Activated CD8-positive, alpha-beta memory T cell treated with anti-CD3 and anti-CD28 coated beads for 4 hours (primary cell): ENCODE measurements at regions not wholly inside any gene's neighbourhood (a gene's known extent, or its start where the extent isn't known, plus 50 kb on each side); places are given as distances from the start of the nearest gene placed in this dataset.

Experiments
- DNase-seq, 2 donors: peaks; one replicate each; pipeline ENCODE4 v3.0.0-alpha.2; 2020; ENCODE audit warnings: low read depth in 2 of 2

DNA sequence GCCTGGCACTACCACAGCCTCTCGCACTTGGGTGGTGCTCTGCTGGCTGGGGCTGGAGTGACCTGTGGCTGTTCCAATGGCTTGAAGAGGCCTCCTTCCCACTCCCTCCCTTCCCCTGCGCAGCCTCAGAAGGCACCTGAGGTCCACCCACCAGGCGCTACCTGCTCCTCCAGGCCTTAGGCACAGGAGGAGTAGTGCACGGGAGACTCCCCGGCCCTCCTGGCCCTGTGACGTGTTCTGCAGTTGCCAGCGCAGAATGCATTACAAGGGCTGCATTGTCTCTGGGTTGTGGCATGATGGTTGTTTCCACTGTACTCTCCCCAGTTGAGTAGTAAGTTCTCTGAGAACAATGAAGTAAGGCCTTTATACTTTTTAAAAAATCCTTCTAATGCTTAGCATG, 128.6 kb downstream of the TEX29 start:
- DNase-seq, result no peak

DNA sequence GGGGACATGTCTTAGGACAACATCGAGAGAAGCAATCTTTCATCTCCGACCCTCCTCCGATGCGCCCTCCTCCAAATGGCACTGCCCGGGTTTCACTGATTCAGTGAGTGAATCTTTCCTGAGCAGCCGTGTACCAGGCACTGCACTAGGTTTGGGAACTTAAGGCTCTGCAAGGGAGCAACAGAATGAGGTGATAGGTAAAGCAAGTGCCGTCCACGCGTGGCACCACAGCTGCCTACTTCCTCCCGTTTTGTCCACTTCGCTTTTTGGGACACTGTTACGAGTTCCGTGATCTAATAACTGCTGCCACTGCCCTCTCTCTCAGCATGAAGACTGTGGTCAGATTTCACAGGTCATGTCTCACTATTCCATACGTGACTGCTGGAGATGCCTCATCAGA, 131.0 kb downstream of the TEX29 start:
- no peak for DNase-seq

DNA sequence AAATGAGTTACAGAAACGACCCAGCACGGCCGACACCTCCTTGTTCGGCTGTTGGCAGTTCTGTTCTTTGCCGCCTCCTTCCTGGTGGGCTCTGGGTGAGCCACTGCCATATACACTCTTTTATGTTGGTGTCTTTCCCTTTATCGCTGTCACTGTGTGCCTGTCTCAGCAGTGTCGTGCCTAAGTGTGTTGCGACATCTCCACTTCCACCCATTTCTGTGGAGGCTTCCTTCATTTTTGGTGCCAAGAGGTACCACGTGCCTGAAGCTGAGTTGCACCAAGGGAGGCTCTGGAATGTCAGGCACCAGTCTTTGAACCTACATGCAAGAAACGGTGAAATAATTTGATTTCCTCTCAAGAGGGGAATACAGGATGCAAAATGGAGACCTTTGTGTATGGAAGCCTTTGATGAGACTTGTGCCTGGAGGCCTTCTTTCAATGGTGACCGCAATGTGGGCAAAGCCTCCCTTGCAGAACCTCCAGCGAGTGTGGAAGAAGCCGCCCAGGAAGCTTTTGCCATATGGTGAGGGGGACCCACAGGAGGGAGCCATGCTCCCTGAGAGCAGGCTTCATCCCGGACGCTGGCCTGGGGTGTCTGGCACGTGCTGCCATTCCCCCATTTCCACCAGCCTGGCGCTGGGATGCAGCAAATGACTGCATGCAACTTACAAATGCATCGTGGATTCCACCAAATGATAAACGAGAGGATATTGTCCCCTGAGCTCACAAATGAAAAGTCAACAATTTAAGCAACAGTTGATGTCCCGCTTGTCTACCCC, 136.2 kb downstream of the TEX29 start:
- no peak for DNase-seq

DNA sequence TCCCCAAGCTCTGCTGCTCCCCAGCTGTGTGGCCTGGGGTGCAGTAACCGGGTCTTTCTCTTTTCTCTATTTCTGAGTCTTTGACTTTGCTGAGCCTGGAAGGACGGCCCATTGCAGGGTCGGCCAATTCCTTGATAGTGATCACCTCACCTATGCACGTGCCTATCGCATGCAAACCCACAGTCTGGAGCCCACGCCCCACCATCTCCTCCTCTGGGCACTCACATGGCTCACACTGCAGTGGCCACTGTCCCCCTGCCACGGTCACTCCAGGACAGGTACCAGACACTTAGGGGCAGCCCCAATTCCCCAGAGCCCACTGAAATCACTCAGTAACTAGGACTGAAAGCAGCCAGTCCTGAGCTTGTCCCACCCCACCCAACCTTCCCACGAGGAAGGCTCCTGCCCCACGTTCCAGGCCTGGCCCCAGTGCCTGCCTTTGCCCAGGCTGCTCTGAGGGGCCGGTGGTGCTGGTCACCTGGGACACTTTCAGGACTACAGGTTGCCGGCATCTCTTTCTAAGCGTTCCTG, 137.6 kb downstream of the TEX29 start:
- no peak for DNase-seq

DNA sequence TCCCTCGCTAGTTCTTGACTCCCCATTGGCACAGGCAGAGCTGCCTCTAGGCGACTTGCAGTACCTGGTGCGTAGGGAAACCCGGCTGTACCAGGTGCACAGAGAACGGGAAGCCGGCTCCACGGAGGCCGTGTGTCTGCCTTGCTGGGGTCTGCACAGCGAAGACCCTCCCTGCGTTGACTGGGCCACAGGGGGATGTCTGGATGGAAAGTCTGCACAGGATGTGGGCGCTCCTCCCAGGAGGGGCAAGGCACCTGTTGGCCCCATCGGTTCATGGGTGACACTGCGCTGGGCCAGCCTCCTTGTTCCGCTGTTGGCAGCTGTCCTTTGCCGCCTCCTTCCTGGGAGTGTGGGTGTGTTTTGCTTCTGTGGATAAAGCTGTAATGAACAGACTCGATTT, 138.3 kb downstream of the TEX29 start:
- DNase-seq, result no peak

GRCh38 chr13:111459803-111460547, 139.5 kb downstream of the TEX29 start:
- DNase-seq, result no peak

- no peak for DNase-seq
Measured at GRCh38 chr13:111460548-111461444, 140.4 kb downstream of the TEX29 start.

DNA sequence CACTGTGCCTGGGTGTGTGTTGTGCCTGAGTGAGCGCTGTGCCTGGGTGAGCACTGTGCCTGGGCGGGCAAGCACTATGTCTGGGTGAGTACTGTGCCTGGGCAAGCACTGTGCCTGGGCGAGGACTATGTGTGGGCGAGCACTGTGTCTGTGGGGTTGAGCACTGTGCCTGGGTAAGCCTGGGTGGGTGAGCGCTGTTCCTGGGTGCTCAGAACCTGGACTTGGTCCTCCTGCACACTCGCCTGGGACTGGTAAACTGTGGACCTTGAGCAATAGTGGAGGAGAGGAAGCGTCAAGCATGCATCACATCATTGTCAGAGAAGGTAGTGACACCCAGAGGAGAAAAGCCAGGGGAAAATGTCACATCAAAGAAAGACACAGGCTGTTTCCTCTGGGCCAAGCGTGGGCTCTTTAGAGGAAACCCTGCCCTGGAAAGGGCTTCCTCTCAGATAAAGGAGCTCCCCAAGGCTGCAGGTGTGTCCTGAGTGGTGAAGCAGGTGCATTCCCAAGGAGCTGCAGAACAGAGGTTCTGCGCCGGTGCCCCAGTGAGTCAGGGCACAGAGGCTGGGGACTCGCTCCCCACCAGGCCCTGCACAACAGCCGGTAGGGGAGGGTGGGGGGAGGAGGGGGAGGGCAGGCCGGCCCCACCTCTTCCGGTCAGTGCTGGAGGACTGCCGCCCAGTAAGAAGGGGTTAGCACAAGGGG, 141.2 kb downstream of the TEX29 start:
- DNase-seq, result no peak

- no peak for DNase-seq
Measured at GRCh38 chr13:111462221-111462764, 141.9 kb downstream of the TEX29 start.

- no peak for DNase-seq
Measured at GRCh38 chr13:111462944-111463343, 142.5 kb downstream of the TEX29 start.

DNA sequence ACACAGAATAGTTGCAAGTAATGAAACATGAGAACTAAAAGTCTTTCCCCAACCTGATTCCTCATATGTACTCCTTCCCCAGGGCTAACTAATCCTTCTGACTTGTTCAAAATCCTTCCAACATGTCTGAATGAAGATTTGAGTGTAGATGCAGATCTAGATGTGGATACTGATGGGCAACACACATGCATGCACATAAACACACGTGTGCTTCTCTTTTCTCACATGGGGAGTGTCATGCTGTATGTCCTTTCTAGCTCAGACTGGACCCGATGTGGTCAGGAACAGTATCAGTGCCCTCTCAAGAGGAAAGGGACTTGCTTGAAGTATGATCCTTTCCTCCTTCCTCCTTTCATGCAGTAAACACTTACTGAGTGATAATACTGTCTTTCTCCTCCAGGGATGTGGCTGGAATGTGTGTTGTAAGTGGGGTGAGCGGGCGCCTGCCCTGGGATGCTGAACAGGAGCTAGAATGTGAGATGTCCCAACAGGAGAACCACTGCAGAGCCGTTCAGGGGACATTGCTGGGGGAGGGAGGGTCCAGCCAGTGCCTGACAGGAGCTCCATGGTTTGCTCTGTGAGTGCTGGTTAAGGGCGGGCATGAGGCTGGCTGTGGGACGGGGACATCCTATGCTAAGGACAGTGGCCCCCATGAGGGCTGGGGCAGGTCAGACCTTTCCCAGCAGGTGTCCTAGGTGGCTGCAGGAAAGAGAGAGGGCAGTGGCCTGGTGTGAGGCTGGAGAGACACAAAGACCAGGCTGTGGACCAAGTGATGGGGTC, 146.9 kb downstream of the TEX29 start:
- DNase-seq, result no peak

DNA sequence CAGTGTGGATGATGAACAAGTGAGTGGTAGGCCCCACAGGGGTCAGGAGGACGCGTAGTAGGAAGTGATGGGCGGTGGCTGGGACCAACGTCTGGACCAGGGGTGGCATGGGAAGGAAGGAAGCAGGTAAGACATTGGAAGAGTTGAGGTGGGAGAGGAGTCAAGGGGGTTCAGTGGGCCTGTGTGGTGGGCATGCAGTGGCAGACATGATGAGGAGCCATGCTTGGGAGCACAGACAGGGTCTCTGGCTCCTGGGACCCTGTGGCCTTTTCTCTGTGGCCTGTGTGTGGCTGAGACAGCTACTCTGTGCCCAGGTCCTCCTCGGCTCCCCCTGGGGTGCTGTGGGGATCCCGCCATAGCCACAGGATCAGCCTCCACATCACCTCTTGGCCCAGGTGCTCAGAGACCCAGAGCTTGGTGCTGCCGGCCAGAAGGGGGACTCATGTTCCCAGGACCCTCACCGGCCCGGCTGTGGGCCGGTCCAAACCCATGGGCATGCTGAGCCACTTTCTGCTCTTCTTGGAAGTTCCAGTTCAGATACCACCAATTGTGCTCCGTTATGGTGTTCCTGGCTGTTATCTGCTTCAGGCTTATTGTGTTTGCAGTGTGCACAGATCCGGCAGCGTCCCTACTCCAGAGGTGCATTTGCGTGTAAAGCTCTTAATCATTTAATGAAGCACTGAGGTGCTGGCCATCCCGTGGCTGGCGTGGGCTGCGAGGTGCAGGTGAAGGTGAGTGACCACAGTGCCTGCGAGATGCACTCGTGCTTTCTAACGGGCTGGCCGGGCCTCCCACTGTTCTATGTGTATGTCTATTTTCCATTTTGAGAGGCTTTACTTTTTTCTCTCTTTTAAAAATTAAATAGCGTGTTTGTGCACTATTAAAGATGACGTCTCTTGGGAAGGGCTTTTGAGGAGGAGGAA, 147.9 kb downstream of the TEX29 start:
- no peak for DNase-seq

DNA sequence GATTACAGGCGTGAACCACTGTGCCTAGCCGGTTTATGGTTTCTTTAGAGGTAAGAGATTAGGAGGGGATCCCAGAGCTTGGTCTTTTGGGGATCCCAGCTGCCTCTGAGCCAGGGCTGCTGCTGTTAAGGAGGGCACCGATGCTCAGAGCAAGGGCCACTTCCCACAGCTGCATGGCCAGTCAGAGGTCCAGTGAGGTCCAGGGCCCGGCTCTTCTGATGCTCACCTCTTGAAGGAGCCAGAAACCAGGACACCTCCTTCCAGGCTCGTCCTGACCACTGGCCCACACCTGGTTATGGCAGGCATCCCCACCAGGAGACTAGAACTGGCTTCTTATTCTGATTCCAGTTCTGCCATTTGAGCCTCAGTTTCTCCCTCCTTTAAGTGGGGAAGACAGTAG, 149.0 kb downstream of the TEX29 start:
- no peak for DNase-seq

- DNase-seq, result no peak
Measured at GRCh38 chr13:111469916-111470506, 149.6 kb downstream of the TEX29 start.

DNA sequence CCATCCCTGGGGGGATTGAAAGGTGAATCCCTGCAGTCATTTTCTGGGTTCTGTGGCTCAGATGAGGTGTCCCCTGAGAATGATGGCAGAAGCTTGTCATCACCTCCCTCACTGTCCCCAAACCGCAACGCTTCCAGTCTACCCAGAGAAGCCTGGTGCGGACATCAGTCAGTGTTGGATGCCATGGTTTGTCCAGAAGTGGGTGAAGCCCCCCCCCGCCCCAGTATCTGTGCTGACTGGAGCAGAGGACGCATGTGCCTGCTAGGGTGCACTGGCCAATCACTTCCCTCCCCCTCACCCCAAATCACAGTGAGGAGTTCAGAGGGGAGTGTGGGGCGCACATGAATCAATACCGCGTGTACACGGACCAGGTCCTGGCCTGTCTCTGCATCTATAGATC, 150.5 kb downstream of the TEX29 start:
- no peak for DNase-seq

DNA sequence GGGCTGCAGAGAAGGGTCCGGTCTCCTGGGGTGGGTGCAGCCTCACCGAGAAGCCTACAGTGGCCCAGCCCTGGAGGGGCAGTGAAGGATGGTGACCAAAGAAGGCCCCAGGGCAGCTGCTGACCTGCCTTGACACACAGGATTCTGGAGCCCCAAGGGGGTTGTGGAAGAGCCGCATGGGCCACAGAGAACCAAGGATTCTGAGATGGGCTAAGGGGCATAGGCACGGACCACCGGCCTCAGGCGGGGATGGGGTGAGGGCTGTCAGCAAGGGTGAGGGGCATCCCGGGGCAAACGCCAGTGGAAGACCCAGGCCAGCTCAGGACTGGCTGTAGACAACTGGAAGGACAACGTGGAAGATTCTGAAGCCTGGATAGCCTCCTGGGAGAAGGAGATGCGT, 151.6 kb downstream of the TEX29 start:
- no peak for DNase-seq

DNA sequence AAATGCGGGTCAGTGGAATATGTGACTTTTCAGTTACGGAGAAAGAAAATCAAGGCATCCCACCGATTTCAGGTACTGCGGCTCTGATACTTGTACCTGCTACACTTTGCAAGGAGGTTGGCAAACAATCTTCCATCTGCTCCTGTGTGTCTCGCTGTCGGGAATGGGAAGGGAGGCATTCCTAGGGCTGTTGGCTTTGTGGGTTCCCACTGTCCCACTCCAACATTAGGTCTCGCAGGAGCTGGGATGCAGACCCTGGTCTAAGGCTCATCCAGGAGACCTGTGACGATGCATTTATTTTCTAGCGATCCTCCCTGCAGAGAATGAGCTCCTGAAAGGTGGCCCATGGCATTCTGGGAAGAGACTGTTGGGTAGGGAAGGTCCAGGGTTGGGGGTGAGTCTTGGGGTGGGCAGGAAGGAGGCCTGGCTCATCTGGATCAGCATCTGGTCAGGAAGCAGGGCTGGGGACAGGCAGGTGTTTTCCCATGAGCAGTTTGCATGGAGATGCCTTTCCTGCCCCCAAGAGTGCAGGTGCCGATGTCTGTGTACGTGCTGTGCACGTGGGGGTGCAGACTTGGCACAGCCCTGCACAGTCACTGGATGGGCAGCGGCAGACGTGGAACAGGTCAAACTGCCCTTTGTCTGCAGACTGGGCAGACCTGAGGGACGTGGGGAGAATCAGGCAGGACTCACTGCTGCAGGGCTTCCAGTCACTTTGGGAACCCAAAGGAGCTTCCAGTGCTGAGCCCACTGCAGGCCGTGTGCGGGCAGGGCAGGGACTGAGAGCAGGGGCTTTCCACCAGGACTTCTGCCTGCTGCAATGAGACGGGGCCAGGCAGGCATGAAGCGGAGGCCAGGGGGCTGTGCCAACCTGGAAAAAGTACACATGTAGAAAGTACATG, 152.4 kb downstream of the TEX29 start:
- DNase-seq, result no peak
